ENCODE measurements at regions not wholly inside any gene's neighbourhood (a gene's known extent, or its start where the extent isn't known, plus 50 kb on each side); places are given as distances from the start of the nearest gene placed in this dataset.

GRCh38 chr4:64551125-64551524 is 141.9 kb upstream of the TECRL start:
- no peak for TF ChIP-seq CTCF (conservative IDR thresholded peaks at IDR 0.05)
- H3K27ac ChIP-seq: no peak overlapping the region

GRCh38 chr4:64545593-64545992 is 136.3 kb upstream of the TECRL start:
- no peak for TF ChIP-seq CTCF (conservative IDR thresholded peaks at IDR 0.05)

GRCh38 chr4:64539234-64539849 is 130.1 kb upstream of the TECRL start:
- TF ChIP-seq CTCF (conservative IDR thresholded peaks at IDR 0.05): peak; percentile 97
- no peak overlapping the region for H3K27ac ChIP-seq

More at GRCh38 chr4:64545593-64545992, 136.3 kb upstream of the TECRL start:
- H3K27ac ChIP-seq: no peak overlapping the region

GRCh38 chr4:64538219-64538618 is 129.0 kb upstream of the TECRL start:
- H3K27ac ChIP-seq: no peak overlapping the region
- peak; percentile 60 for TF ChIP-seq CTCF (conservative IDR thresholded peaks at IDR 0.05)

GRCh38 chr4:64533637-64534036 is 124.4 kb upstream of the TECRL start:
- no peak overlapping the region for H3K27ac ChIP-seq
- TF ChIP-seq CTCF (conservative IDR thresholded peaks at IDR 0.05): no peak

GRCh38 chr4:64533159-64533558 is 123.9 kb upstream of the TECRL start:
- H3K27ac ChIP-seq: no peak overlapping the region

GRCh38 chr4:64520421-64520820 is 111.2 kb upstream of the TECRL start:
- no peak for TF ChIP-seq CTCF (conservative IDR thresholded peaks at IDR 0.05)
- no peak overlapping the region for H3K27ac ChIP-seq

More at GRCh38 chr4:64533159-64533558, 123.9 kb upstream of the TECRL start:
- TF ChIP-seq CTCF (conservative IDR thresholded peaks at IDR 0.05): no peak

Measured in VCaP (cell line).